Transverse colon (tissue), 4 donors: ENCODE measurements at regions not wholly inside any gene's neighbourhood (a gene's known extent, or its start where the extent isn't known, plus 50 kb on each side); places are given as distances from the start of the nearest gene placed in this dataset.

Experiments
- POLR2A ChIP-seq: fragments of 450-650 bp; IDR thresholded peaks from one replicate; pipeline ENCODE4 v1.6.1; 2016; ENCODE audit warnings: antibody characterized with exemption, mild to moderate bottlenecking, moderate library complexity
- POLR2AphosphoS5 ChIP-seq, 3 donors: sonication (generic); formaldehyde crosslinking; IDR thresholded peaks; one replicate each; pipeline ENCODE4 v1.6.1; 2016; ENCODE audit warnings: antibody characterized with exemption in 3 of 3
- TF ChIP-seq, protein P1 (sequence below), 5 experiments: fragments of 200-600 bp in 3 of 5; fragments of 450-650 bp in 2 of 5; sonication (generic) in 3 of 5; IDR thresholded peaks; 1 replicate in 2 of 5; 2 replicates in 3 of 5; pipeline ENCODE4 v1.5.1; 2016 to 2017; ENCODE audit warnings: antibody characterized with exemption in 5 of 5, inconsistent platforms in 3 of 5, mild to moderate bottlenecking in 2 of 5, moderate library complexity in 1 of 5

GRCh38 chr6:87922196-87922946 lies 125.3 kb upstream of the SPACA1 start:
- TF ChIP-seq, protein P1, sequence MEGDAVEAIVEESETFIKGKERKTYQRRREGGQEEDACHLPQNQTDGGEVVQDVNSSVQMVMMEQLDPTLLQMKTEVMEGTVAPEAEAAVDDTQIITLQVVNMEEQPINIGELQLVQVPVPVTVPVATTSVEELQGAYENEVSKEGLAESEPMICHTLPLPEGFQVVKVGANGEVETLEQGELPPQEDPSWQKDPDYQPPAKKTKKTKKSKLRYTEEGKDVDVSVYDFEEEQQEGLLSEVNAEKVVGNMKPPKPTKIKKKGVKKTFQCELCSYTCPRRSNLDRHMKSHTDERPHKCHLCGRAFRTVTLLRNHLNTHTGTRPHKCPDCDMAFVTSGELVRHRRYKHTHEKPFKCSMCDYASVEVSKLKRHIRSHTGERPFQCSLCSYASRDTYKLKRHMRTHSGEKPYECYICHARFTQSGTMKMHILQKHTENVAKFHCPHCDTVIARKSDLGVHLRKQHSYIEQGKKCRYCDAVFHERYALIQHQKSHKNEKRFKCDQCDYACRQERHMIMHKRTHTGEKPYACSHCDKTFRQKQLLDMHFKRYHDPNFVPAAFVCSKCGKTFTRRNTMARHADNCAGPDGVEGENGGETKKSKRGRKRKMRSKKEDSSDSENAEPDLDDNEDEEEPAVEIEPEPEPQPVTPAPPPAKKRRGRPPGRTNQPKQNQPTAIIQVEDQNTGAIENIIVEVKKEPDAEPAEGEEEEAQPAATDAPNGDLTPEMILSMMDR (IDR thresholded peaks at IDR 0.05): no peak
- no peak for TF ChIP-seq POLR2A
- TF ChIP-seq POLR2AphosphoS5 (IDR thresholded peaks at IDR 0.05): no peak
